ENCODE measurements at regions not wholly inside any gene's neighbourhood (a gene's known extent, or its start where the extent isn't known, plus 50 kb on each side); places are given as distances from the start of the nearest gene placed in this dataset.

DNA sequence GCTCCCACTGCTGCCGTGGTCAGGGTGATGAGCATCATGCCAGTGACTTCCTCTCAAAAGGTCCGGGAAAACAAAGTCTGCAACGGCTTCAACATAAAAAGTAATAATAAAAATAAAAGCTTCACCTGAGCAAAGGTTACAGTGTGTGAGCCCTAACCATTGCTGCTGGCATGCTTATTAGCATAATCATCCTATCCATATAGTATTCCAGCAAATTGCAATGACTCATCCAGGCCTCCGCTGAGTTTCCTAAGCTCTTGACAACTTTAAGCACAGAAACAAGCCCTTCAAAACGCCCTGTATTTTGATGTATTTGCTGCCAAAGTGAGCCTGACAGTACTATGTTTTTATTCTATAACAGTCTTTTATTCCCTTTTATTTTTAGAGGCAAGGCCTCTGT, 100.5 kb downstream of the AASDH start:
- no TSS peak for BruUV-seq (replicated peaks)
- H3K27ac Mint-ChIP-seq (ENCODE audit: low read depth, unreplicated experiment), result no peak overlapping the region
- peak; percentile 35 for DNase-seq (ENCODE audit: unreplicated experiment)

DNA sequence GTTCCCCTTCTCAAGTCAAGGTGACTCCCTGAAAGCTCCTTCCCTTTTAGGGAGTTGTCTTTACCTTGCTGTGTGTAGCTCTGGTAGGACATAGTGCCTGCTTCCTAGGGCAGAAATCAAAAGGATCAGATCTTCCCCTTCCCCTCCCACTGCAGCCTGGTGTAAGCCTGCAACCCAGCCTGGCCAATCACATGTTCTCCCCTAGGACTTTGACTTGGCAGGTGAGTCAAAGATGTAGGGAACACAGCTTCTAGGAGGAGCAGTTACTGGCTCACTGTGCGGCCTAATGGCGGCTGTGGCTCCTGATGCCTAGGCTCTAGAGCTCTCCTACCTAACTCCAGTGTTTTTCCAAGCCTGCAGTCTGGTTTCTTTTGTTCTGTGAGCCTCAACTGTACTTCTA, 103.9 kb downstream of the AASDH start:
- CTCF ChIA-PET, result interaction anchor here (0.6 kb wide), 2 partner anchors 77 to 171 kb away, joined by 4 read pairs; no protein-coding TSS in a partner anchor
- Mint-ChIP-seq H3K4me1 (ENCODE audit: insufficient read depth, unreplicated experiment) (no peaks in the 10 kb centered on the region), H3K27ac (ENCODE audit: low read depth, unreplicated experiment) (no peak overlapping the region), H3K27me3 (ENCODE audit: insufficient read depth, unreplicated experiment) (no peaks in the 10 kb centered on the region), H3K9me3 (ENCODE audit: unreplicated experiment) (no peaks in the 10 kb centered on the region), H3K4me3 (ENCODE audit: unreplicated experiment) (no peak overlapping the region), H3K36me3 (ENCODE audit: insufficient read depth, unreplicated experiment) (no peaks in the 10 kb centered on the region)
- TF ChIP-seq, protein P1, sequence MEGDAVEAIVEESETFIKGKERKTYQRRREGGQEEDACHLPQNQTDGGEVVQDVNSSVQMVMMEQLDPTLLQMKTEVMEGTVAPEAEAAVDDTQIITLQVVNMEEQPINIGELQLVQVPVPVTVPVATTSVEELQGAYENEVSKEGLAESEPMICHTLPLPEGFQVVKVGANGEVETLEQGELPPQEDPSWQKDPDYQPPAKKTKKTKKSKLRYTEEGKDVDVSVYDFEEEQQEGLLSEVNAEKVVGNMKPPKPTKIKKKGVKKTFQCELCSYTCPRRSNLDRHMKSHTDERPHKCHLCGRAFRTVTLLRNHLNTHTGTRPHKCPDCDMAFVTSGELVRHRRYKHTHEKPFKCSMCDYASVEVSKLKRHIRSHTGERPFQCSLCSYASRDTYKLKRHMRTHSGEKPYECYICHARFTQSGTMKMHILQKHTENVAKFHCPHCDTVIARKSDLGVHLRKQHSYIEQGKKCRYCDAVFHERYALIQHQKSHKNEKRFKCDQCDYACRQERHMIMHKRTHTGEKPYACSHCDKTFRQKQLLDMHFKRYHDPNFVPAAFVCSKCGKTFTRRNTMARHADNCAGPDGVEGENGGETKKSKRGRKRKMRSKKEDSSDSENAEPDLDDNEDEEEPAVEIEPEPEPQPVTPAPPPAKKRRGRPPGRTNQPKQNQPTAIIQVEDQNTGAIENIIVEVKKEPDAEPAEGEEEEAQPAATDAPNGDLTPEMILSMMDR (IDR thresholded peaks at IDR 0.05; ENCODE audit: unreplicated experiment), result no peak
- no peak for DNase-seq (ENCODE audit: unreplicated experiment)
- POLR2A ChIA-PET, result no interaction called here
- intact Hi-C loops (cut with micrococcal nuclease), result no loop called here
- no TSS peak for BruUV-seq (replicated peaks)

More for the DNA sequence above, 100.5 kb downstream of the AASDH start:
- no peaks in the 10 kb centered on the region for H3K9me3 Mint-ChIP-seq (ENCODE audit: unreplicated experiment)
- no peaks in the 10 kb centered on the region for H3K27me3 Mint-ChIP-seq (ENCODE audit: insufficient read depth, unreplicated experiment)
- TF ChIP-seq, protein P1 (IDR thresholded peaks at IDR 0.05; ENCODE audit: unreplicated experiment), result no peak
- no peaks in the 10 kb centered on the region for H3K36me3 Mint-ChIP-seq (ENCODE audit: insufficient read depth, unreplicated experiment)
- no peak overlapping the region for H3K4me3 Mint-ChIP-seq (ENCODE audit: unreplicated experiment)
- intact Hi-C loops (cut with micrococcal nuclease), result no loop called here
- H3K4me1 Mint-ChIP-seq (ENCODE audit: insufficient read depth, unreplicated experiment), result peaks cover 5% of the 10 kb centered on the region
- CTCF ChIA-PET, result interaction anchor here (1.2 kb wide), 1 partner anchor 12 kb away, joined by 3 read pairs; no protein-coding TSS in a partner anchor
- POLR2A ChIA-PET, result no interaction called here

GRCh38 chr4:56282004-56282403, 105.3 kb downstream of the AASDH start:
- no peak overlapping the region for H3K4me3 Mint-ChIP-seq (ENCODE audit: unreplicated experiment)
- H3K27ac Mint-ChIP-seq (ENCODE audit: low read depth, unreplicated experiment), result no peak overlapping the region
- no peaks in the 10 kb centered on the region for H3K9me3 Mint-ChIP-seq (ENCODE audit: unreplicated experiment)
- TF ChIP-seq, protein P1 (IDR thresholded peaks at IDR 0.05; ENCODE audit: unreplicated experiment), result no peak
- ChIA-PET CTCF (interaction anchor here (0.8 to 0.9 kb wide), 3 partner anchors 19 to 905 kb away, joined by 3 to 4 read pairs (median 3); no protein-coding TSS in a partner anchor), POLR2A (interaction anchor here (0.6 kb wide), 1 partner anchor 448 kb away, joined by 3 read pairs; no protein-coding TSS in a partner anchor)
- H3K4me1 Mint-ChIP-seq (ENCODE audit: insufficient read depth, unreplicated experiment), result no peaks in the 10 kb centered on the region
- no peaks in the 10 kb centered on the region for H3K36me3 Mint-ChIP-seq (ENCODE audit: insufficient read depth, unreplicated experiment)
- H3K27me3 Mint-ChIP-seq (ENCODE audit: insufficient read depth, unreplicated experiment), result peaks cover 7% of the 10 kb centered on the region
- BruUV-seq (replicated peaks), result no TSS peak
- intact Hi-C loops (cut with micrococcal nuclease), result no loop called here
- no peak for DNase-seq (ENCODE audit: unreplicated experiment)

DNA sequence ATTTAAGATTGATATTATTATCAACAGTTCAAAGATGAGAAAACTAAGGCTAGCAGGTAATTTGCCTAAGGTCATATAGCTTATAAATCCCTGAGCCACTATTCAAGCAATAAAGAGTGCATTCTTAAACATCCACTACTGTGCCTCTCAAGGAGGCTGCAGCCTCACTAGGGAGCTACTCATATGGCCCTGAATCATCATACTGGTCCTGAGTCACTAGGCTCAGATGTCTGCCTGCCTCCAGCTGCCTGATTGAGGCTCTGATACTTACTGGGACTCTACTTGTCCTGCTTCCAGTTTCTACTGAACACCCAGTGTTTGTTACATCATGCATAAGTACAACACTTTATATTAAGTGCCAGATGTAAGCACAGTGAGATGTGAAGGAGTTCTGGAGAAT, 110.7 kb downstream of the AASDH start:
- TF ChIP-seq, protein P1 (IDR thresholded peaks at IDR 0.05; ENCODE audit: unreplicated experiment), result no peak
- ChIA-PET POLR2A (interaction anchor here (0.9 kb wide), 1 partner anchor 110 kb away, joined by 3 read pairs; no protein-coding TSS in a partner anchor), CTCF (interaction anchor here (1.4 kb wide), 1 partner anchor 328 kb away, joined by 3 read pairs; the partner anchor contains the start of gene CEP135)
- intact Hi-C loops (cut with micrococcal nuclease), result no loop called here
- Mint-ChIP-seq H3K4me1 (ENCODE audit: insufficient read depth, unreplicated experiment) (no peaks in the 10 kb centered on the region), H3K4me3 (ENCODE audit: unreplicated experiment) (no peak overlapping the region), H3K9me3 (ENCODE audit: unreplicated experiment) (no peaks in the 10 kb centered on the region), H3K36me3 (ENCODE audit: insufficient read depth, unreplicated experiment) (no peaks in the 10 kb centered on the region), H3K27ac (ENCODE audit: low read depth, unreplicated experiment) (no peak overlapping the region), H3K27me3 (ENCODE audit: insufficient read depth, unreplicated experiment) (peaks cover 48% of the 10 kb centered on the region)
- no peak for DNase-seq (ENCODE audit: unreplicated experiment)
- no TSS peak for BruUV-seq (replicated peaks)
